ENCODE measurements at regions not wholly inside any gene's neighbourhood (a gene's known extent, or its start where the extent isn't known, plus 50 kb on each side); places are given as distances from the start of the nearest gene placed in this dataset.

DNA sequence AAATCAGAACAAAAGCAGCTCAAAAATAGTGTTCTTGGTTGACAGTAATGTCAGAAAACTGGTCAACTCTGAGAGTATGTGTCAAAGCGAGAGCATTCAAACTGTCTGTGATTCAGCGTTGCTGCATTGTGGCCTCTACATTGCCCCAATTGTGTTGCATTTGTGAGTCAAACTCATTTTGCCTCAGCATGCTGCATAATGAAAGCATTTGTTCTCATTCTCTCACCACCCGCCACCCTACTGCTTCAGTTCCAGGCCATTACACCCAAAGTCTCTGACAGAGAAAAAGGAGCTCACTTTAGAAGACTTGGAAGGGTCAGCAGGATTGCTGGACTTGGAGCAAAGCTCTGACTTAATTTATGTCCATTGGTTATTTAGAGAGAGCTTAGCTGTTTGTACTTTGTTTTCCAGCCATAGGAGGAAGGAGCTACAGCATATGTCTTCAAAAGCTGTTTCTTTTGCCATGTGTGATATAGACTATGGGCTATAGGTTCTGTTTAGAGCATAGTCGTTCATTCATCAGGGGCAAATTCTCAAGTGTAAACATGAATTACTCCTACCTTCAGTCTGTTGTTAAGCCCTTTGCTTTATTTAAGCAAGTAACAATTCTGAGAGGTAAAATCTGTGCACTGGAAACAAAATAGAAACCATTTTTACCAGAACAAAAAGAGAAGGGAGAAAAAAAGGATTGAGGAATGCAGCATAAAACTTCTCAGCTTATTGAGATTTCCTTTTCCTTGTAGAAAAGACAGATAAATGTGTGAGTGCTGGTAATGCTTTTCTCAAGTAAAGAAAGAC lies 153.4 kb upstream of the ANK2 start:
- DNase-seq (ENCODE audit: insufficient read length, low spot score) (no peak), FAIRE-seq (no peak)
- TF ChIP-seq, protein P1, sequence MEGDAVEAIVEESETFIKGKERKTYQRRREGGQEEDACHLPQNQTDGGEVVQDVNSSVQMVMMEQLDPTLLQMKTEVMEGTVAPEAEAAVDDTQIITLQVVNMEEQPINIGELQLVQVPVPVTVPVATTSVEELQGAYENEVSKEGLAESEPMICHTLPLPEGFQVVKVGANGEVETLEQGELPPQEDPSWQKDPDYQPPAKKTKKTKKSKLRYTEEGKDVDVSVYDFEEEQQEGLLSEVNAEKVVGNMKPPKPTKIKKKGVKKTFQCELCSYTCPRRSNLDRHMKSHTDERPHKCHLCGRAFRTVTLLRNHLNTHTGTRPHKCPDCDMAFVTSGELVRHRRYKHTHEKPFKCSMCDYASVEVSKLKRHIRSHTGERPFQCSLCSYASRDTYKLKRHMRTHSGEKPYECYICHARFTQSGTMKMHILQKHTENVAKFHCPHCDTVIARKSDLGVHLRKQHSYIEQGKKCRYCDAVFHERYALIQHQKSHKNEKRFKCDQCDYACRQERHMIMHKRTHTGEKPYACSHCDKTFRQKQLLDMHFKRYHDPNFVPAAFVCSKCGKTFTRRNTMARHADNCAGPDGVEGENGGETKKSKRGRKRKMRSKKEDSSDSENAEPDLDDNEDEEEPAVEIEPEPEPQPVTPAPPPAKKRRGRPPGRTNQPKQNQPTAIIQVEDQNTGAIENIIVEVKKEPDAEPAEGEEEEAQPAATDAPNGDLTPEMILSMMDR (IDR thresholded peaks at IDR 0.05; ENCODE audit: insufficient read depth, missing control alignments): no peak

DNA sequence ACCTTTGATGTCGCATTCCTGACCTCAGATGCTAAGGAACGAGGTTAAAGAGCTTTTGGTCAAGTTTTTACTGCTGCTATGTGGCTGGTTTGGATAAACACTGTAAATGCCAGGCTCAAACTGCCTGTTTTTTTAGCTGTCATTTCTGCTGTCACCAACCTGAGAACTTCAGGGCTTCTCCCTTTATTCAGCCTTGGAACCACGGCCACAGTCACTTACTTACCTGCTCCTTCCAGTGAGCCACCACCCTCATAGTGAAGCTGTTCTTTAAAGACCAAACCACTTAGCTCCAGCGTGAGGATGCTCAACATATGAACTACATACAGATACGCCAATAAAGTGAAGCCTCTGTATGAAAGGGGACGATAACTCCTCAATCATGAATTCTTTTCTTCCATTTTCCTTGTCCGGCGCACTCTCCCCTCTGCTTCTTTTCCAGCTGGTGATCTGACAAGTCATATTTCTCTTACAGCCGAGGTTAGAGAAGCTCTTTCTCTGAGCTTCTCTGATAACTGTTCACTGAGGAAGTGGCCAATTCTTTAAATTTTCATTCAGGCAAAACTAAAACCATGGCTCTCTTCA lies 152.8 kb upstream of the ANK2 start:
- FAIRE-seq: no peak

DNA sequence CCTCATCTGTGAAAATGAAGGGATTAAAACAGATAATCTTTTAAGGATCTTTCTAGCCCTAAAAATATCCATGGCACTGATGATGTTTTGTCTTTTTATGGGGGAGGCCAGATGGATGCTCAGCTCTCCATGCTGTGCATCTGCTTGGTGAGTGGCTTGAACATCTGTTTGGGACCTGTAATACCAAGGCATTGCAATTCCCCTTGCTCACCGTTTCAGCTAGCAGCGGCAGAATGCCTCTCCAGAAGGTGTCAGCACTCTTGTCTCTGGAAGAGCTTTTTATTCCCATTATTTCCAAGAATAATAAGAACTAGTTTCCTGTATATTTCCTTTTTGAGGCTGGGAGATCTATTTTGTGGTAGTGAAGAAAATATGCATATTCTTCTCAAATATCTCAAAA lies 151.9 kb upstream of the ANK2 start:
- FAIRE-seq: no peak
- TF ChIP-seq, protein P1 (IDR thresholded peaks at IDR 0.05; ENCODE audit: insufficient read depth, missing control alignments): peak; percentile 32
- no peak for DNase-seq (ENCODE audit: insufficient read length, low spot score)

More for the DNA sequence above, 152.8 kb upstream of the ANK2 start:
- TF ChIP-seq, protein P1 (IDR thresholded peaks at IDR 0.05; ENCODE audit: insufficient read depth, missing control alignments): no peak
- DNase-seq (ENCODE audit: insufficient read length, low spot score): no peak

DNA sequence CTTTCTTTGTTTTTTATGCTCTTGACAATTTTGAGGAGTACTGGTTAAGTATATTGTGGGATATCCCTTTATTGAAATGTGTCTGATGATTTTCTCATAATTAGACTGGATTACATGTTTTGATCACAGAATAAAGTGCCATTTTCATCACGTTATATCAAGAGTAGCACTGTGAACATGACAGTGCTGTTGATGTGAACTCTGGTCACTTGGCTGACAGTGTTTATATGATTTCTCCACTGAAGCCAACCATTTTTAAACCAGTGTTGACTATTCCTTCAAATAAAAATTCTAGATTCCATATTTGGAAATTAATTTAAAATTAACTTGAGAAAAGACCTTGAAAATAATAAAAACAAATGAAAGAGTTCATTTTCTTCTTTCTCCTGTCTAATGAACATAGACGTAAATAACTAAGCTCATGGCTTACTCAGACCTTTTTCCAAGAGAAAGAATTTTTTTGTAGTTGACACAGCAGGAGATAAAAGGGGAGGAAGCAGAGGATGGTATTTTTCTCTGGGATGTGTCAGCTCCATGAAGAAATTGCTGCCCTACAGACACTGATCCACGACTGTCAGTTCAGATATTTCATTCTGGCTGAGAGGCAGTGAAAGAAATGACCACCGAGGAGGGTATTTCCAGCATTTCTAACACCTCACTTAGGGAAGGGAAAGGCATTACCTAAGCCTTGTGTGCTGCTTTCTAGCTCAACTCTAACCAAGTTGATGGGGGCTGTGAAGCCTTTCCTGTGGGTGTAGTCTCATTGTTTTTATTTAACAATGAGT lies 150.9 kb upstream of the ANK2 start:
- TF ChIP-seq, protein P1 (IDR thresholded peaks at IDR 0.05; ENCODE audit: insufficient read depth, missing control alignments): no peak
- no peak for FAIRE-seq
- no peak for DNase-seq (ENCODE audit: insufficient read length, low spot score)

DNA sequence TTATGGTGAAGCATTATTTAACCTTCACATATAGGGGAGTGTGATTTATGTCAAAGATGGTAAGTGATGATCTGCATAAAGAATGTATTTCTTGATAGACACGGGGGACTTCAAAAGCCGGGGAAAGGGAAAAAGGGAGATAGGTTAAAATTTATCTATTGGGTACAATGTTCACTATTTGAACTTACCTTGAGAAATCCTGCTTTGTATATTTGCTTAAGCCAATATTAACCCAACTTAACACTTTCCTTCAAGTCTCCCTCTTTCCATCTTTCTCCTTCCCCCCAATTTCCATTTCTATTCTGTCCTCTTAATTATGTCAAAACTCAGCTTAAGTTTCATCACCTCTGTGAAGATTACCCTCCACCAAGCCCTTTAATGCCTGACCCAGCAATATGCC lies 149.0 kb upstream of the ANK2 start:
- FAIRE-seq (no peak), DNase-seq (ENCODE audit: insufficient read length, low spot score) (no peak)
- TF ChIP-seq, protein P1 (IDR thresholded peaks at IDR 0.05; ENCODE audit: insufficient read depth, missing control alignments): no peak

DNA sequence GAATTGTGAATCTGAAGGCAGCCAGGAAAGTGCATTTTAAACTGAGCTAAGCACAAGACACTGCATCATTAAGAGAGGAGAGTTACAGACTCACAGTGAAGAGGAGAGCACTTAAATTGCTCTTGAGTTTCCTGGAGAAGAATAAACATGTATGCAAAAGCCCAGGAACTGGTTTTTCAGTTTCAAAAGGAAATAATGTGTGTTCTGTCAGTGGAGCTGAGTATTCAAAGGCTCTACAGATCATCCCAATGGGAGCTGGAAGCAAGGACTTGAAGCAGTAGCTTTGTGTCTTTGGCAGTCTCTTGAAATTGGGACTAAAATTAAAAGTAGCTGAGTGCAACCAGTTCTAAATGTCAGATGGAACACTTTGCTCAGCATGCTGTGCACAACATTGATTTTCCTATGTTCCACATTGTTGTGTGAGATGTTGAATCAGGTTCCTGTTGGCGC lies 147.5 kb upstream of the ANK2 start:
- no peak for FAIRE-seq

More for the DNA sequence above, 147.5 kb upstream of the ANK2 start:
- no peak for DNase-seq (ENCODE audit: insufficient read length, low spot score)
- TF ChIP-seq, protein P1 (IDR thresholded peaks at IDR 0.05; ENCODE audit: insufficient read depth, missing control alignments): no peak
